ENCODE measurements at regions not wholly inside any gene's neighbourhood (a gene's known extent, or its start where the extent isn't known, plus 50 kb on each side); places are given as distances from the start of the nearest gene placed in this dataset.

DNA sequence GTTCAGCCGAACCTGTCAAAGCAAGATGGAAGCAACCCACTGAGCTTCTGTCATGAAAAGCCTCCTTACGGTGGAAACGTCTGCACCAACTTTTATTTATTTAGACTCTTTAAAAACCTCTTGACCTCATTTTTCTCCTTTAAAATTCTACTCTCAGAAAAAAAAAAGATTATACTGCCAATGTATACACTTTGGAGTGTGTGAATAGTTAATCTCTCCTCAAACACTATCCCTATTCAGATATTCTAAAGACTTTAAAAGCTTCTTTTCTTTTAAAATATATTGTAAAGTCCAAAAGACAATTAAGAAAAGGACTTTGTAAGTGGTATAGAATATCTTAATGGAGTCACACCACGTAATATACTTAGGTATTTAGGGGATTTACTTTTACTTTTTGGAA lies 335.2 kb upstream of the SEMA3D start:
- no peak for TF ChIP-seq SRF (IDR thresholded peaks at IDR 0.05; ENCODE audit: low read depth)
- TF ChIP-seq ZFX (IDR thresholded peaks at IDR 0.05), result no peak
- TF ChIP-seq, protein P1, sequence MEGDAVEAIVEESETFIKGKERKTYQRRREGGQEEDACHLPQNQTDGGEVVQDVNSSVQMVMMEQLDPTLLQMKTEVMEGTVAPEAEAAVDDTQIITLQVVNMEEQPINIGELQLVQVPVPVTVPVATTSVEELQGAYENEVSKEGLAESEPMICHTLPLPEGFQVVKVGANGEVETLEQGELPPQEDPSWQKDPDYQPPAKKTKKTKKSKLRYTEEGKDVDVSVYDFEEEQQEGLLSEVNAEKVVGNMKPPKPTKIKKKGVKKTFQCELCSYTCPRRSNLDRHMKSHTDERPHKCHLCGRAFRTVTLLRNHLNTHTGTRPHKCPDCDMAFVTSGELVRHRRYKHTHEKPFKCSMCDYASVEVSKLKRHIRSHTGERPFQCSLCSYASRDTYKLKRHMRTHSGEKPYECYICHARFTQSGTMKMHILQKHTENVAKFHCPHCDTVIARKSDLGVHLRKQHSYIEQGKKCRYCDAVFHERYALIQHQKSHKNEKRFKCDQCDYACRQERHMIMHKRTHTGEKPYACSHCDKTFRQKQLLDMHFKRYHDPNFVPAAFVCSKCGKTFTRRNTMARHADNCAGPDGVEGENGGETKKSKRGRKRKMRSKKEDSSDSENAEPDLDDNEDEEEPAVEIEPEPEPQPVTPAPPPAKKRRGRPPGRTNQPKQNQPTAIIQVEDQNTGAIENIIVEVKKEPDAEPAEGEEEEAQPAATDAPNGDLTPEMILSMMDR (IDR thresholded peaks at IDR 0.05 in 2 of 3, conservative IDR thresholded peaks at IDR 0.05 in 1 of 3; ENCODE audit: borderline replicate concordance in 1 of 3, insufficient read depth in 1 of 3, low read depth in 2 of 3, low read length in 2 of 3), result no peak
- no peak for TF ChIP-seq ZNF274 (IDR thresholded peaks at IDR 0.05; ENCODE audit: low read depth, low read length)
- no peak for TF ChIP-seq POLR2A (IDR thresholded peaks at IDR 0.05; ENCODE audit: borderline replicate concordance, extremely low read depth, insufficient read depth, insufficient read length)
- no peak for TF ChIP-seq JUND (IDR thresholded peaks at IDR 0.05)
- no peak for TF ChIP-seq REST (IDR thresholded peaks at IDR 0.05; ENCODE audit: low read depth)
- no peak for TF ChIP-seq POLR2AphosphoS5 (IDR thresholded peaks at IDR 0.05; ENCODE audit: low read depth, low read length)
- TF ChIP-seq ZBTB33 (IDR thresholded peaks at IDR 0.05; ENCODE audit: extremely low read depth, insufficient replicate concordance, low read length), result no peak
